ENCODE measurements at regions not wholly inside any gene's neighbourhood (a gene's known extent, or its start where the extent isn't known, plus 50 kb on each side); places are given as distances from the start of the nearest gene placed in this dataset.

DNA sequence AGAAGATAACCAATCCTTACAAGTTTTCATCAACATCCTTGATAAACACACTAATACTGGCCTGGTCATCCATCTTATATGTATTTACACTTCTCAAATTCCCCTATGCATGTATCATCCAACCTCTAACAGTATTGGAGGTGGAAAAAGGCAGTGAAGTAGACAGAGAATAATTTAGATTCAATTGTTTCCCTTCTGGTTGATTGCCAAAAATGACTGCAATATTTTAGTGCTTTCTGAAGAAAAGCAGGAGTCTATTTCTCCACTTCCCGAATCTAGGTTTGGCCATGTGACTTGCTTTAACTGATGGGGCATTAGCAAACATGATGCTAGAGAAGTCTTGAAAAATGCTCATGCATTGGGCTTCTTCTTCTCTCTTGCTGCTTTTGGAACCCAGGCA lies 78.3 kb upstream of the METAP2 start:
- TF ChIP-seq, protein P1, sequence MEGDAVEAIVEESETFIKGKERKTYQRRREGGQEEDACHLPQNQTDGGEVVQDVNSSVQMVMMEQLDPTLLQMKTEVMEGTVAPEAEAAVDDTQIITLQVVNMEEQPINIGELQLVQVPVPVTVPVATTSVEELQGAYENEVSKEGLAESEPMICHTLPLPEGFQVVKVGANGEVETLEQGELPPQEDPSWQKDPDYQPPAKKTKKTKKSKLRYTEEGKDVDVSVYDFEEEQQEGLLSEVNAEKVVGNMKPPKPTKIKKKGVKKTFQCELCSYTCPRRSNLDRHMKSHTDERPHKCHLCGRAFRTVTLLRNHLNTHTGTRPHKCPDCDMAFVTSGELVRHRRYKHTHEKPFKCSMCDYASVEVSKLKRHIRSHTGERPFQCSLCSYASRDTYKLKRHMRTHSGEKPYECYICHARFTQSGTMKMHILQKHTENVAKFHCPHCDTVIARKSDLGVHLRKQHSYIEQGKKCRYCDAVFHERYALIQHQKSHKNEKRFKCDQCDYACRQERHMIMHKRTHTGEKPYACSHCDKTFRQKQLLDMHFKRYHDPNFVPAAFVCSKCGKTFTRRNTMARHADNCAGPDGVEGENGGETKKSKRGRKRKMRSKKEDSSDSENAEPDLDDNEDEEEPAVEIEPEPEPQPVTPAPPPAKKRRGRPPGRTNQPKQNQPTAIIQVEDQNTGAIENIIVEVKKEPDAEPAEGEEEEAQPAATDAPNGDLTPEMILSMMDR (IDR thresholded peaks at IDR 0.05; ENCODE audit: low read depth, low read length, missing control alignments), result no peak
- no peak overlapping the region for H3K4me3 ChIP-seq (ENCODE audit: low read depth, low read length)
- no peak for DNase-seq (ENCODE audit: low read depth)
- in situ Hi-C loops (cut with HindIII; ENCODE audit: low sequenced_read_pairs), result no loop called here

DNA sequence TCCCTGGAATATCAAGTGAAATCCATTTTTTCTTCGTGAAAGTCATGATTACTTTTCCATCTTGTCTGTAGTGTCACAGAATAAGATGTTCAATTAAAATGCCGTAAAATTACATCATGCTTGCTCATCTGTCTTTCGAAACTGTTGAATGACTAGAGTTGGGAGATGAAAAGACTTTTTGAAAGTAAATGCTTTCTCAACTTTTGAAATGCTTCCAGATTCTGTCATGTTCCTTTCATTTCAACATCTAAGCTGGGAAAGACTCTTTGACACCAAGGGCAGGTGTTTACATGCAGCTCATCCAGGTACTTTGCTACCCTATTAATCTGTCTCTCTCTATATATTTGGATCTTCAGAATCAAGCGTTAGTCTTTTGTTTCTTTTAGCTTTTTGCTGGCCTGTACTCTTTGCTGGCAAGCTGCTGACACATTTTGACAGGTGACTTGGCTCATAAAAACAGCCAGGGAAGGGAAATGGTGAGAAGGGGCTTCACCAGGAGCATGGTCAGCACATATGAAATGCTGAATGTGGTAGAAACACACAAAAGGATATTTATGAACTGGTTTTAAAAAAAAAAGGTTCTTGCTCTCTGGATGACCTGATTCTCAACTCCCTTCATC lies 77.0 kb upstream of the METAP2 start:
- no peak for DNase-seq (ENCODE audit: low read depth)
- in situ Hi-C loops (cut with HindIII; ENCODE audit: low sequenced_read_pairs), result no loop called here
- no peak overlapping the region for H3K4me3 ChIP-seq (ENCODE audit: low read depth, low read length)
- TF ChIP-seq, protein P1 (IDR thresholded peaks at IDR 0.05; ENCODE audit: low read depth, low read length, missing control alignments), result no peak

DNA sequence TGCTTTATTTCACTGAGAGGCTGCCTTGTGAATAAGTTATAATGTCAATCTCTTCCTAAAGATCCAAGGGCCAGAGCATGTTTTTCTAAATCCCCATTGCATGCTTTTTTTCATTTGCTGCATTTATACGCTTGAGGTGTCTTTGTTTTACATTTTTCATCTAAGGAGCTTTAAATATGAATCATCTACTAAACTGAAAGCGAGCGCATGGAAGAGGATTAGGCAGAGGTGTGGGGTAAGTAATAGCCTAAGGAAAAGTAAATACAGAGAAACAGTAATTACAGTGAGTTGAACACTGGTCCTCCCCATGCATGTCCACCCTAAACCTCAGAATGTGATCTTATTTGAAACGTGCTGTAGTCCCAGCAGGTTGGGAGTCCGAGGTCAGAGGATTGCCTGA lies 76.4 kb upstream of the METAP2 start:
- TF ChIP-seq, protein P1 (IDR thresholded peaks at IDR 0.05; ENCODE audit: low read depth, low read length, missing control alignments), result no peak
- no peak for DNase-seq (ENCODE audit: low read depth)
- in situ Hi-C loops (cut with HindIII; ENCODE audit: low sequenced_read_pairs), result no loop called here
- no peak overlapping the region for H3K4me3 ChIP-seq (ENCODE audit: low read depth, low read length)

DNA sequence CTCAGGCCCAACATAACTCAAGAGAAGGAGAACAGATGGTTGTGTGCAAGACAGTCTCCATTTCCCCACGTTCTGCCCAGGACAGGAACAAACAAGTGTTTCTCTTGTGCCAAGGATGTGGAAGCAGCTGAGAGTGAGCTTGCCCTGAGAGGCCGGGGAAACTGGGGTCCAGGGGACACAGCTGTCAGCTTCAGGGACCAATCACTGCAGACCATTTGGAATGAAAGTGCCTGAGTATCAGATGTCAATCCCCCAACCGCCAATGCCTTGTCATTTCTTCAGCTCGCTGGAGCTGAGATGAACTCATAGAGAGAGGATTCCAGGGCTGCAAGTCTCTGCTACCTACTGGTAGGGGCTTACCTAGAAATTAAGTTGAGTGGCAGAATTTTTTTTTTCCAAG lies 71.9 kb upstream of the METAP2 start:
- in situ Hi-C loops (cut with HindIII; ENCODE audit: low sequenced_read_pairs), result no loop called here
- TF ChIP-seq, protein P1 (IDR thresholded peaks at IDR 0.05; ENCODE audit: low read depth, low read length, missing control alignments), result no peak
- H3K4me3 ChIP-seq (ENCODE audit: low read depth, low read length), result no peak overlapping the region
- no peak for DNase-seq (ENCODE audit: low read depth)

DNA sequence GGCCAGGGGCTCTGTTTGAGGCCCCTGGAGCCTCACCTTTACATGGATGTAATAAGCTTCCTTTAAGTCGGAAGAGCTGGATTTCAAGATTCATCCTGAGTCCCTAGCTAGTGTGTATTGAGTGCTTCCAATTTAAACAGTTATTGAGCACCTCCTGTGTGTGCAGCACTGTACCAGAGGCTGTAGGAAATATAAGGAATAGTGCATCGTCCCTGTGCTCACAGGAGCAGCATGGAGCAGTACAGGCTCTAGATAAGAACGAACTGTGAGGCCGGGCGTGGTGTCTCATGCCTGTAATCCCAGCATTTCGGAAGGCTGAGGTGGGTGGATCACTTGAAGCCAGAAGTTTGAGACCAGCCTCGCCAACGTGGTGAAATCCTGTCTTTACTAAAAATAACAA lies 65.8 kb upstream of the METAP2 start:
- TF ChIP-seq, protein P1 (IDR thresholded peaks at IDR 0.05; ENCODE audit: low read depth, low read length, missing control alignments), result no peak
- DNase-seq (ENCODE audit: low read depth), result no peak
- no peak overlapping the region for H3K4me3 ChIP-seq (ENCODE audit: low read depth, low read length)
- in situ Hi-C loops (cut with HindIII; ENCODE audit: low sequenced_read_pairs), result no loop called here

DNA sequence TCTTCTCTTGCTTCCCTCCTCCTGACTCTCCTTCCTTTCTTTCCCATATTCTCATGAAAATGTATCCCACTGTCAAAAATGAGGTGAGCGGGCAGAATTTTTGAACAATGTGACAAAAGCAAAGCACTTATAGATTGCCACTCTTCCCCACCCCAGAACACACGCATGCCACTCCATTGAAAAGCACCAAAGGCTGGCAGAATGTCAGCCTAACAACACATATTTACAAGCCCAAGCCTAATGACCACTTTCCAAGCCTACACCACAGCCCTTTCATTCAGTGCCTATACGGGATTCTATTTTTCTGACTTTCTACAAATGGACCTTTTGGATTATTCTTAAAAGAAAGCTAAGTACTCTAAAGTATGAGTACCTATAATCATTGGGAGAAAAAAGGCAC lies 62.9 kb upstream of the METAP2 start:
- TF ChIP-seq, protein P1 (IDR thresholded peaks at IDR 0.05; ENCODE audit: low read depth, low read length, missing control alignments), result no peak
- DNase-seq (ENCODE audit: low read depth), result no peak
- no peak overlapping the region for H3K4me3 ChIP-seq (ENCODE audit: low read depth, low read length)
- in situ Hi-C loops (cut with HindIII; ENCODE audit: low sequenced_read_pairs), result no loop called here
